Left lung (tissue), 4 donors: ENCODE measurements at regions not wholly inside any gene's neighbourhood (a gene's known extent, or its start where the extent isn't known, plus 50 kb on each side); places are given as distances from the start of the nearest gene placed in this dataset.

Experiments used
- ATAC-seq: fragments of 200-7000 bp; cut with Tn5 transposase; one replicate; pipeline ENCODE4 v1.9.1; 2020; ENCODE audit warnings: moderate library complexity
- DNase-seq, 4 donors: peaks; one replicate each; pipeline ENCODE4 v3.0.0-alpha.2; 2013 to 2020
- H3K27ac ChIP-seq, 2 donors: fragments of 200-600 bp; sonication (generic) in 1 of 2; one replicate each; pipeline versions ENCODE4 v1.5.0 to v1.8.0; 2020 to 2021
- H3K27me3 ChIP-seq, 2 donors: fragments of 200-600 bp; sonication (generic) in 1 of 2; one replicate each; pipeline versions ENCODE4 v1.5.0 to v1.8.0; 2020 to 2021
- H3K36me3 ChIP-seq, 2 donors: fragments of 200-600 bp; sonication (generic) in 1 of 2; one replicate each; pipeline versions ENCODE4 v1.5.0 to v1.8.0; 2020 to 2021
- H3K4me1 ChIP-seq, 2 donors: fragments of 200-600 bp; one replicate each; pipeline ENCODE4 v1.8.0; 2021
- H3K4me3 ChIP-seq, 2 donors: fragments of 200-600 bp; sonication (generic) in 1 of 2; one replicate each; pipeline versions ENCODE4 v1.5.0 to v1.8.0; 2020 to 2021; ENCODE audit warnings: mild to moderate bottlenecking in 1 of 2
- H3K9me3 ChIP-seq, 2 donors: fragments of 200-600 bp; sonication (generic) in 1 of 2; one replicate each; pipeline versions ENCODE4 v1.5.0 to v1.8.0; 2020 to 2021
- intact Hi-C, 2 donors: fragments of 100-400 bp; cut with DNase I; formaldehyde crosslinking; loops; one replicate each; pipeline versions ENCODE4 v1.11.2 to v1.14.2; 2022
- TF ChIP-seq, protein P1 (sequence below), 2 donors: fragments of 200-600 bp; sonication (generic) in 1 of 2; IDR thresholded peaks; one replicate each; pipeline versions ENCODE4 v1.5.0 to v1.8.0; 2021; ENCODE audit warnings: antibody characterized with exemption in 2 of 2
- donor health status: DM: no; HTN: yes; CAD: no.
- donor health status: DM: no; HTN: no; CAD: no.

DNA sequence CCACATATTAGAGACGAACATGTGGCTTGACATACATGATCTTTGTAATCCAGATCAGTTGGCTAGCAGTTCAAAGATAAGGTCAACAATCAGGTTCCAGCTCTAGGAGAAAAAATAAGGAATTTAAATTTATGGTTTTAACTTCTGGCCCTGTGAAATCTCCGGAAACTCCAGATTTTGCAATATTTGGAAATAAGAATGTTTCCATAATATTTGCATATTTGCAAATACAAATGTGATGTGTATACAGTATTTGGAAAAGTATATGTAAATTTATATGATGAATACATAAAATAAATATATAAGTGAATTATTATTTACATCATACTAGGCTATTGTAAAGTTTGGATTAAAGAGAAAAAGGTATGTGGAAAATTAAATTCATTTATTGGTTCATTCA, 97.1 kb downstream of the KCNJ2 start:
- TF ChIP-seq, protein P1, sequence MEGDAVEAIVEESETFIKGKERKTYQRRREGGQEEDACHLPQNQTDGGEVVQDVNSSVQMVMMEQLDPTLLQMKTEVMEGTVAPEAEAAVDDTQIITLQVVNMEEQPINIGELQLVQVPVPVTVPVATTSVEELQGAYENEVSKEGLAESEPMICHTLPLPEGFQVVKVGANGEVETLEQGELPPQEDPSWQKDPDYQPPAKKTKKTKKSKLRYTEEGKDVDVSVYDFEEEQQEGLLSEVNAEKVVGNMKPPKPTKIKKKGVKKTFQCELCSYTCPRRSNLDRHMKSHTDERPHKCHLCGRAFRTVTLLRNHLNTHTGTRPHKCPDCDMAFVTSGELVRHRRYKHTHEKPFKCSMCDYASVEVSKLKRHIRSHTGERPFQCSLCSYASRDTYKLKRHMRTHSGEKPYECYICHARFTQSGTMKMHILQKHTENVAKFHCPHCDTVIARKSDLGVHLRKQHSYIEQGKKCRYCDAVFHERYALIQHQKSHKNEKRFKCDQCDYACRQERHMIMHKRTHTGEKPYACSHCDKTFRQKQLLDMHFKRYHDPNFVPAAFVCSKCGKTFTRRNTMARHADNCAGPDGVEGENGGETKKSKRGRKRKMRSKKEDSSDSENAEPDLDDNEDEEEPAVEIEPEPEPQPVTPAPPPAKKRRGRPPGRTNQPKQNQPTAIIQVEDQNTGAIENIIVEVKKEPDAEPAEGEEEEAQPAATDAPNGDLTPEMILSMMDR (IDR thresholded peaks at IDR 0.05) = no peak
- no peak for ATAC-seq
- no peak overlapping the region for H3K4me3 ChIP-seq

DNA sequence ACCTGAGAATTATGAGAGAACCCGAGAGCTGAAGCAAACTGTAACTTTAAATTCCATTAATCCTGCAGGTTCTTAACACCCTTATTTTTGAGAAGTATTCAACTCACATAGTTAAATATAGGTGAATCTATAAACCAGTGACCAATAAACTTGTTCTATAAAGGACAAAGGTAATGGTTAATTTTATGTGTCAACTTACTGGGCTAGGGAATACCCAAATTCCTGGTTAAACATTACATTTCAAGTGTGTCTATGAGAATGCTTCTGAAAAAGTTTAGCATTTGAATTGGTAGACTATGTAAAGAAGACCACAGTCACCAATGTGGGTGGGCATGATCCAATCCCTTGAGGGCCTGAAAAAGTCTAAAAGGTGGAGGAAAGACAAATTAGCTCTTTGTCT, 99.1 kb downstream of the KCNJ2 start:
- H3K36me3 ChIP-seq = no peaks in the 10 kb centered on the region
- no peak for ATAC-seq
- TF ChIP-seq, protein P1 (IDR thresholded peaks at IDR 0.05) = no peak
- peaks cover 0 to 7% of the 10 kb centered on the region in 2 donors for H3K9me3 ChIP-seq
- H3K4me1 ChIP-seq = peaks cover 0 to 16% of the 10 kb centered on the region in 2 donors
- H3K27ac ChIP-seq = no peak overlapping the region
- H3K4me3 ChIP-seq = no peak overlapping the region
- DNase-seq = no peak
- no peaks in the 10 kb centered on the region for H3K27me3 ChIP-seq
- intact Hi-C loops = no loop called here

More for the DNA sequence above, 97.1 kb downstream of the KCNJ2 start:
- DNase-seq = no peak
- H3K36me3 ChIP-seq = no peaks in the 10 kb centered on the region
- intact Hi-C loops = no loop called here
- H3K4me1 ChIP-seq = peaks cover 0 to 16% of the 10 kb centered on the region in 2 donors
- H3K9me3 ChIP-seq = peaks cover 0 to 7% of the 10 kb centered on the region in 2 donors
- no peaks in the 10 kb centered on the region for H3K27me3 ChIP-seq
- H3K27ac ChIP-seq = peak overlapping the region in 1 of 2 donors; percentile 57

DNA sequence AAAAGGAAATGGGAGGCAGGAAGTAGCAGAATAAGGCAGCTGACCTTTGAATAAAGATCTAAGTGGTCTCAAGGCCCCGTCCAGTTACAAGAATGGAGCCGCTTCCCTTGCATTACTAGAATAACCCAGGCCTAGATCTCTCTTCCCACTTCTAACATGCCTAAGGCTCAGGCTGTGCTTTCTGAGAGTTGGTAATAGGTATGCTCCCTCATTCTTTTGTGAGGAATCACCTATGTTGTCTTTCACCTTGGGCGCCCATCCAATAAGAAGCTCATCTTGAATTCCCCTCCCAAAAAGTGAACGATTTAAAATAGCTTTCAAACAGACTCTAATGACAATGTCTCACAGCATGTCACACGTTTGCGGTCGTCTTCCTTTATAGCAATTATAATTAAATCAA, 101.2 kb downstream of the KCNJ2 start:
- Histone ChIP-seq H3K27ac (no peak overlapping the region), H3K9me3 (peaks cover 0 to 7% of the 10 kb centered on the region in 2 donors), H3K36me3 (no peaks in the 10 kb centered on the region), H3K4me1 (peaks cover 0 to 5% of the 10 kb centered on the region in 2 donors), H3K4me3 (no peak overlapping the region), H3K27me3 (no peaks in the 10 kb centered on the region)
- ATAC-seq = no peak
- TF ChIP-seq, protein P1 (IDR thresholded peaks at IDR 0.05) = no peak
- intact Hi-C loops = no loop called here
- DNase-seq = no peak

DNA sequence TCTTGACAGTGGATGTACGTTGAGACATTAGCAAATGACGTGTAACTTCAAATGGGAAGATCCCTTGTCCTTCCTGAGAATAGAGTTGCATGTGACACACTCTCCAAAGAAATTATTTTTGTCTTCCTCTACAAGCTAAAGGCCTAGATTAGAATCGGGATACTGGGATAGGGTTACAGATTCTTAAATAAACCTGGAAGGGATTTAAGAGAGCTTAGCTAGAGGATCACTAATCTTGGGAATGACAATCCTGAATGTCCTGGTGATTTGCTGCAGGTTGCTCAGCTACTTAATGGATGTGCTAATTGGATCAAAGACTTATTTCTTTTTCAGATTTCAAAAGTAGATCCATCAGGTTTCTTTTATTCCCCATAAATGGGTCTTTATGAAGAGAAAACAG, 101.9 kb downstream of the KCNJ2 start:
- Histone ChIP-seq H3K27ac (no peak overlapping the region), H3K9me3 (peaks cover 0 to 7% of the 10 kb centered on the region in 2 donors), H3K27me3 (no peaks in the 10 kb centered on the region), H3K36me3 (no peaks in the 10 kb centered on the region), H3K4me1 (no peaks in the 10 kb centered on the region), H3K4me3 (no peak overlapping the region)
- intact Hi-C loops = no loop called here
- DNase-seq = no peak
- ATAC-seq = no peak
- TF ChIP-seq, protein P1 (IDR thresholded peaks at IDR 0.05) = no peak

DNA sequence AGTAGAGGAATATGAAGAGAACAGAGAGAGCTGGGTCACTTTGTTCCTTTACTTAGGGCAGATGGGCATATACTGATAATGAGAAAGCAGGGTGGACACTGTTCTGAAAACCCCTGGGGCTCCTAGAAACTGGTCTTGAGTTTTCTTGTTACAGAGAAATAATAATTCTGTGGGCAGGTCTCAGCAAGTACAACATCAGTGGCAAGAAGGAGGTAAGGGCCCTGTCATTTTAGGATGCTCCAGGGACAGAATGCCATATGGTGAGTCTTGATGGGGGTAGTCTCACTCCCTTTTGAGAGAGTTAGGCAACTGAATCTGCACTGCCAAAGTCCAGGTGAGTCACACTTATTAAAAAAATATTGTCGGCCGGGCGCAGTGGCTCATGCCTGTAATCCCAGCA, 102.3 kb downstream of the KCNJ2 start:
- no peak for DNase-seq
- intact Hi-C loops = no loop called here

More for the DNA sequence above, 102.3 kb downstream of the KCNJ2 start:
- no peaks in the 10 kb centered on the region for H3K36me3 ChIP-seq
- TF ChIP-seq, protein P1 (IDR thresholded peaks at IDR 0.05) = no peak
- H3K27me3 ChIP-seq = no peaks in the 10 kb centered on the region
- H3K4me1 ChIP-seq = no peaks in the 10 kb centered on the region
- H3K4me3 ChIP-seq = no peak overlapping the region
- ATAC-seq = no peak
- H3K27ac ChIP-seq = no peak overlapping the region
- peaks cover 0 to 7% of the 10 kb centered on the region in 2 donors for H3K9me3 ChIP-seq
